ENCODE measurements at regions not wholly inside any gene's neighbourhood (a gene's known extent, or its start where the extent isn't known, plus 50 kb on each side); places are given as distances from the start of the nearest gene placed in this dataset.
A peak's percentile ranks its signal among the peaks of the same experiment; 100 is the strongest.
"Not testable (repeated sequence)": the region's sequence is repeated elsewhere in the genome, so short reads cannot be mapped to it uniquely, and the experiment has no call there.

- Mint-ChIP-seq H3K27me3 (no peaks in the 10 kb centered on the region), H3K9me3 (no peaks in the 10 kb centered on the region), H3K36me3 (no peaks in the 10 kb centered on the region), H3K4me1 (peaks cover 2 to 16% (median 12%) of the 10 kb centered on the region in 4 donors), H3K27ac (no peak overlapping the region), H3K4me3 (no peak overlapping the region)
- no peak for DNase-seq
- POLR2A ChIA-PET, result no interaction called here
- ATAC-seq, result no peak
These were observed 379.8 kb downstream of the PTPRC start for GRCh38 chr1:199018471-199019135.

- POLR2A ChIA-PET, result interaction anchor here (0.7 kb wide), 1 partner anchor 69 kb away, joined by 3 read pairs; no protein-coding TSS in a partner anchor
- Mint-ChIP-seq H3K36me3 (no peaks in the 10 kb centered on the region), H3K27ac (no peak overlapping the region), H3K4me3 (no peak overlapping the region), H3K27me3 (no peaks in the 10 kb centered on the region), H3K9me3 (no peaks in the 10 kb centered on the region), H3K4me1 (peaks cover under 1 to 14% (median 6%) of the 10 kb centered on the region in 4 donors)
- no peak for ATAC-seq
- DNase-seq, result no peak
These were observed 381.2 kb downstream of the PTPRC start for GRCh38 chr1:199020051-199020450.

- Mint-ChIP-seq H3K4me3 (no peak overlapping the region), H3K4me1 (peaks cover 0 to 14% (median 6%) of the 10 kb centered on the region in 4 donors), H3K9me3 (peaks cover 0 to 4% (median 0%) of the 10 kb centered on the region in 9 donors), H3K36me3 (no peaks in the 10 kb centered on the region), H3K27ac (peak overlapping the region in 1 of 10 donors; percentile 25), H3K27me3 (no peaks in the 10 kb centered on the region)
- POLR2A ChIA-PET, result no interaction called here
- ATAC-seq, result no peak
- DNase-seq, result no peak
These were observed 382.1 kb downstream of the PTPRC start for GRCh38 chr1:199020904-199021303.

- POLR2A ChIA-PET, result no interaction called here
- DNase-seq (no peak), ATAC-seq (no peak)
- H3K27ac Mint-ChIP-seq, result peak overlapping the region in 1 of 10 donors; percentile 13
- H3K36me3 Mint-ChIP-seq, result peaks cover 0 to 6% (median 0%) of the 10 kb centered on the region in 3 donors
- no peak overlapping the region for H3K4me3 Mint-ChIP-seq
- H3K9me3 Mint-ChIP-seq, result peaks cover 0 to 13% (median 4%) of the 10 kb centered on the region in 9 donors
- H3K4me1 Mint-ChIP-seq, result peaks cover 5 to 14% (median 8%) of the 10 kb centered on the region in 4 donors
- no peaks in the 10 kb centered on the region for H3K27me3 Mint-ChIP-seq
These were observed 390.6 kb downstream of the PTPRC start for GRCh38 chr1:199029401-199029800.

GRCh38 chr1:199029855-199030254, 391.0 kb downstream of the PTPRC start:
- ATAC-seq (no peak), DNase-seq (no peak)
- H3K27me3 Mint-ChIP-seq, result no peaks in the 10 kb centered on the region
- peaks cover 0 to 6% (median 0%) of the 10 kb centered on the region in 3 donors for H3K36me3 Mint-ChIP-seq
- peaks cover 0 to 13% (median 4%) of the 10 kb centered on the region in 9 donors for H3K9me3 Mint-ChIP-seq
- H3K4me1 Mint-ChIP-seq, result peaks cover 5 to 16% (median 8%) of the 10 kb centered on the region in 4 donors
- no peak overlapping the region for H3K4me3 Mint-ChIP-seq
- peak overlapping the region in 1 of 10 donors; percentile 13 for H3K27ac Mint-ChIP-seq
- POLR2A ChIA-PET, result no interaction called here

- POLR2A ChIA-PET, ATAC-seq, DNase-seq, H3K27ac Mint-ChIP-seq, H3K27me3 Mint-ChIP-seq, H3K36me3 Mint-ChIP-seq, H3K4me3 Mint-ChIP-seq: not testable (repeated sequence)
- H3K9me3 Mint-ChIP-seq, result peaks cover 0 to 12% (median 4%) of the 10 kb centered on the region in 9 donors
- H3K4me1 Mint-ChIP-seq, result peaks cover 6 to 21% (median 10%) of the 10 kb centered on the region in 4 donors
These were observed 391.7 kb downstream of the PTPRC start for GRCh38 chr1:199030541-199030940.

GRCh38 chr1:199031170-199031569, 392.3 kb downstream of the PTPRC start:
- DNase-seq, POLR2A ChIA-PET, H3K36me3 Mint-ChIP-seq, H3K9me3 Mint-ChIP-seq, H3K27ac Mint-ChIP-seq, ATAC-seq, H3K27me3 Mint-ChIP-seq, H3K4me3 Mint-ChIP-seq: not testable (repeated sequence)
- peaks cover 6 to 21% (median 10%) of the 10 kb centered on the region in 4 donors for H3K4me1 Mint-ChIP-seq

- H3K27me3 Mint-ChIP-seq, POLR2A ChIA-PET, H3K36me3 Mint-ChIP-seq, H3K9me3 Mint-ChIP-seq, H3K27ac Mint-ChIP-seq, DNase-seq, ATAC-seq, H3K4me3 Mint-ChIP-seq: not testable (repeated sequence)
- peaks cover 6 to 19% (median 10%) of the 10 kb centered on the region in 4 donors for H3K4me1 Mint-ChIP-seq
These were observed 393.6 kb downstream of the PTPRC start for GRCh38 chr1:199032479-199032878.

- ATAC-seq (no peak), DNase-seq (no peak)
- Mint-ChIP-seq H3K9me3 (peaks cover 0 to 10% (median 4%) of the 10 kb centered on the region in 9 donors), H3K27me3 (no peaks in the 10 kb centered on the region), H3K4me1 (peaks cover 6 to 19% (median 10%) of the 10 kb centered on the region in 4 donors), H3K36me3 (peaks cover 0 to 9% (median 0%) of the 10 kb centered on the region in 3 donors), H3K4me3 (no peak overlapping the region), H3K27ac (no peak overlapping the region)
- POLR2A ChIA-PET, result no interaction called here
These were observed 394.8 kb downstream of the PTPRC start for GRCh38 chr1:199033661-199034060.

GRCh38 chr1:199038156-199038555, 399.3 kb downstream of the PTPRC start:
- H3K9me3 Mint-ChIP-seq, result no peaks in the 10 kb centered on the region
- H3K27ac Mint-ChIP-seq, result no peak overlapping the region
- H3K36me3 Mint-ChIP-seq, result peaks cover 0 to 3% (median 0%) of the 10 kb centered on the region in 3 donors
- H3K4me1 Mint-ChIP-seq, result peaks cover 15 to 45% (median 28%) of the 10 kb centered on the region in 4 donors
- DNase-seq (no peak), ATAC-seq (no peak)
- H3K4me3 Mint-ChIP-seq, result no peak overlapping the region
- POLR2A ChIA-PET, result no interaction called here
- no peaks in the 10 kb centered on the region for H3K27me3 Mint-ChIP-seq

GRCh38 chr1:199040076-199040905, 401.5 kb downstream of the PTPRC start:
- no peaks in the 10 kb centered on the region for H3K9me3 Mint-ChIP-seq
- DNase-seq, result no peak
- no peaks in the 10 kb centered on the region for H3K36me3 Mint-ChIP-seq
- POLR2A ChIA-PET, result no interaction called here
- no peaks in the 10 kb centered on the region for H3K27me3 Mint-ChIP-seq
- H3K4me3 Mint-ChIP-seq, result peak overlapping the region in 5 of 10 donors; percentile 4 to 29 (median 13)
- ATAC-seq, result no peak
- H3K4me1 Mint-ChIP-seq, result peaks cover 15 to 39% (median 26%) of the 10 kb centered on the region in 4 donors
- peak overlapping the region in 2 of 10 donors; percentile 39 to 48 for H3K27ac Mint-ChIP-seq

GRCh38 chr1:199041173-199041914, 402.5 kb downstream of the PTPRC start:
- Mint-ChIP-seq H3K27me3 (no peaks in the 10 kb centered on the region), H3K4me1 (peaks cover 15 to 38% (median 26%) of the 10 kb centered on the region in 4 donors), H3K4me3 (peak overlapping the region in 9 of 10 donors; percentile 60 to 76 (median 68)), H3K36me3 (no peaks in the 10 kb centered on the region), H3K27ac (peak overlapping the region in 4 of 10 donors; percentile 1 to 48 (median 28)), H3K9me3 (no peaks in the 10 kb centered on the region)
- POLR2A ChIA-PET, result interaction anchor here (0.9 kb wide), 1 partner anchor 105 kb away, joined by 4 read pairs; no protein-coding TSS in a partner anchor
- DNase-seq, result peak in 5 of 10 donors; percentile 7 to 51 (median 38)
- ATAC-seq, result peak; percentile 64 to 82
